Dermis microvascular lymphatic vessel endothelial cell (primary cell): ENCODE measurements at regions not wholly inside any gene's neighbourhood (a gene's known extent, or its start where the extent isn't known, plus 50 kb on each side); places are given as distances from the start of the nearest gene placed in this dataset.

Experiments used
- DNase-seq, 2 donors: peaks; one replicate each; pipeline versions ENCODE4 v3.0.0 to v3.0.0-alpha.2; 2010; ENCODE audit warnings: low read depth in 2 of 2

GRCh38 chr13:63081400-63082014, 1665.9 kb upstream of the PCDH20 start:
- DNase-seq, result no peak

GRCh38 chr13:63075126-63075525, 1659.5 kb upstream of the PCDH20 start:
- no peak for DNase-seq

- no peak for DNase-seq
Observed at GRCh38 chr13:63050287-63050686, 1634.6 kb upstream of the PCDH20 start.

- no peak for DNase-seq
Observed at GRCh38 chr13:63048653-63049052, 1633.0 kb upstream of the PCDH20 start.

GRCh38 chr13:63044589-63045313, 1629.1 kb upstream of the PCDH20 start:
- no peak for DNase-seq

- DNase-seq, result no peak
Observed at GRCh38 chr13:63042686-63043085, 1627.0 kb upstream of the PCDH20 start.

GRCh38 chr13:63041640-63042414, 1626.2 kb upstream of the PCDH20 start:
- no peak for DNase-seq

- DNase-seq, result no peak
Observed at GRCh38 chr13:63026285-63026797, 1610.7 kb upstream of the PCDH20 start.

- DNase-seq, result no peak
Observed at GRCh38 chr13:63025741-63026140, 1610.1 kb upstream of the PCDH20 start.

GRCh38 chr13:63024458-63024857, 1608.8 kb upstream of the PCDH20 start:
- DNase-seq, result no peak

GRCh38 chr13:63011996-63012395, 1596.3 kb upstream of the PCDH20 start:
- no peak for DNase-seq

- DNase-seq, result no peak
Observed at GRCh38 chr13:63010072-63010658, 1594.5 kb upstream of the PCDH20 start.

GRCh38 chr13:63005625-63006024, 1590.0 kb upstream of the PCDH20 start:
- no peak for DNase-seq

GRCh38 chr13:62997696-62998095, 1582.0 kb upstream of the PCDH20 start:
- DNase-seq, result no peak

GRCh38 chr13:62997038-62997599, 1581.5 kb upstream of the PCDH20 start:
- no peak for DNase-seq

GRCh38 chr13:62973804-62974203, 1558.2 kb upstream of the PCDH20 start:
- DNase-seq, result no peak

- DNase-seq, result no peak
Observed at GRCh38 chr13:62964522-62964921, 1548.9 kb upstream of the PCDH20 start.

- no peak for DNase-seq
Observed at GRCh38 chr13:62960723-62961122, 1545.1 kb upstream of the PCDH20 start.

- no peak for DNase-seq
Observed at GRCh38 chr13:62933809-62934208, 1518.2 kb upstream of the PCDH20 start.

GRCh38 chr13:62932256-62932883, 1516.7 kb upstream of the PCDH20 start:
- no peak for DNase-seq

- no peak for DNase-seq
Observed at GRCh38 chr13:62931853-62932252, 1516.2 kb upstream of the PCDH20 start.
